Motor neuron (in vitro differentiated cells): ENCODE measurements at regions not wholly inside any gene's neighbourhood (a gene's known extent, or its start where the extent isn't known, plus 50 kb on each side); places are given as distances from the start of the nearest gene placed in this dataset.
"Not testable (repeated sequence)": the region's sequence is repeated elsewhere in the genome, so short reads cannot be mapped to it uniquely, and the experiment has no call there.

Experiments
- ATAC-seq, 8 experiments: fragments of 200-7000 bp; cut with Tn5 transposase; replicated peaks in 6 of 8; 2 replicates each; pipeline ENCODE4 v1.8.0; 2021; ENCODE audit warnings: mild to moderate bottlenecking in 8 of 8, moderate library complexity in 8 of 8
- H3K27ac ChIP-seq, 2 donors: fragments of 250-450 bp; sonication (Bioruptor Pico); 2 replicates each; pipeline ENCODE4 v1.9.0; 2021; ENCODE audit warnings: antibody characterized with exemption in 2 of 2, mild to moderate bottlenecking in 2 of 2, moderate library complexity in 1 of 2
- H3K4me1 ChIP-seq, 2 donors: fragments of 250-450 bp; sonication (Bioruptor Pico); replicated peaks in 1 of 2; 2 replicates each; pipeline ENCODE4 v1.6.1; 2021; ENCODE audit warnings: antibody characterized with exemption in 2 of 2, mild to moderate bottlenecking in 2 of 2, moderate library complexity in 1 of 2
- H3K4me3 ChIP-seq, 5 donors: fragments of 250-450 bp; sonication (Bioruptor Pico); 2 replicates each; pipeline ENCODE4 v1.9.0; 2021; ENCODE audit warnings: antibody characterized with exemption in 5 of 5, mild to moderate bottlenecking in 5 of 5, moderate library complexity in 4 of 5
- WGBS, 10 experiments: fragments of 450-650 bp; shearing (Covaris generic); methylation state at CpG; one replicate each; pipeline ENCODE4 v1.0.0; 2022; 5-methylcytosine and 5-hydroxymethylcytosine counted together
- in situ Hi-C, 9 experiments: fragments of 400-800 bp; cut with MboI; loops; one replicate each; pipeline ENCODE4 v1.15.0; 2021; ENCODE audit warnings: low sequenced_read_pairs in 9 of 9, low pct_unique_long_range_greater_than_20kb in 2 of 9; ENCODE audit not compliant: unreplicated experiment in 9 of 9

- no peak overlapping the region for H3K4me3 ChIP-seq
- peaks cover 0 to 4% of the 10 kb centered on the region in 2 donors for H3K4me1 ChIP-seq
- in situ Hi-C loops: no loop called here
- peak in 3 of 8 experiments; percentile 85 to 94 (median 86) for ATAC-seq
- WGBS, 10 experiments: 0 to 34% (median 4%) methylated on average over 1 to 3 of the region's 3 CpGs
- no peak overlapping the region for H3K27ac ChIP-seq
Measured at GRCh38 chr12:108442067-108442466, 73.0 kb upstream of the FICD start.

GRCh38 chr12:108441549-108441948 lies 73.5 kb upstream of the FICD start:
- peak in 1 of 8 experiments; percentile 11 for ATAC-seq
- peaks cover 0 to 4% of the 10 kb centered on the region in 2 donors for H3K4me1 ChIP-seq
- in situ Hi-C loops: no loop called here
- no peak overlapping the region for H3K4me3 ChIP-seq
- WGBS, 10 experiments: 20 to 100% (median 50%) methylated on average over 1 to 3 of the region's 4 CpGs; no CpG with 5 or more reads in 4 of the 10 experiments
- no peak overlapping the region for H3K27ac ChIP-seq

GRCh38 chr12:108440736-108441135 lies 74.3 kb upstream of the FICD start:
- Histone ChIP-seq H3K27ac (no peak overlapping the region), H3K4me1 (peaks cover 0 to 4% of the 10 kb centered on the region in 2 donors), H3K4me3 (no peak overlapping the region)
- in situ Hi-C loops: no loop called here
- ATAC-seq: no peak
- WGBS, 10 experiments: 60 to 100% (median 94%) methylated on average over 1 to 2 of the region's 2 CpGs; no CpG with 5 or more reads in 7 of the 10 experiments

- Histone ChIP-seq H3K4me1 (peaks cover 0 to 4% of the 10 kb centered on the region in 2 donors), H3K27ac (no peak overlapping the region), H3K4me3 (no peak overlapping the region)
- in situ Hi-C loops: no loop called here
- WGBS, 10 experiments: 14 to 100% (median 83%) methylated on average over 1 of the region's 1 CpG; no CpG with 5 or more reads in 5 of the 10 experiments
- no peak for ATAC-seq
Measured at GRCh38 chr12:108438667-108439066, 76.4 kb upstream of the FICD start.

GRCh38 chr12:108432423-108433121 lies 82.5 kb upstream of the FICD start:
- H3K4me1 ChIP-seq: peaks cover 0 to 4% of the 10 kb centered on the region in 2 donors
- H3K4me3 ChIP-seq: no peak overlapping the region
- H3K27ac ChIP-seq: no peak overlapping the region
- in situ Hi-C loops: no loop called here
- ATAC-seq: no peak
- 31 to 96% (median 61%) methylated on average over 3 to 8 of the region's 8 CpGs; no CpG with 5 or more reads in 1 of the 10 experiments for whole genome bisulfite sequencing, 10 experiments

GRCh38 chr12:108430926-108431325 lies 84.2 kb upstream of the FICD start:
- 40 to 100% (median 67%) methylated on average over 1 of the region's 1 CpG; no CpG with 5 or more reads in 7 of the 10 experiments for WGBS, 10 experiments
- no peak overlapping the region for H3K27ac ChIP-seq
- no peak overlapping the region for H3K4me3 ChIP-seq
- no peak for ATAC-seq
- in situ Hi-C loops: no loop called here
- no peaks in the 10 kb centered on the region for H3K4me1 ChIP-seq

GRCh38 chr12:108430245-108430644 lies 84.8 kb upstream of the FICD start:
- Histone ChIP-seq H3K4me3 (no peak overlapping the region), H3K4me1 (no peaks in the 10 kb centered on the region), H3K27ac (no peak overlapping the region)
- 14 to 100% (median 61%) methylated on average over 1 to 5 of the region's 6 CpGs; no CpG with 5 or more reads in 2 of the 10 experiments for whole genome bisulfite sequencing, 10 experiments
- in situ Hi-C loops: no loop called here
- ATAC-seq: peak in 2 of 8 experiments; percentile 54 to 63

- Histone ChIP-seq H3K4me1 (no peaks in the 10 kb centered on the region), H3K4me3 (no peak overlapping the region), H3K27ac (no peak overlapping the region)
- ATAC-seq: no peak
- in situ Hi-C loops: no loop called here
Measured at GRCh38 chr12:108425238-108425795, 86.2 kb upstream of the CMKLR1 start.

GRCh38 chr12:108424816-108425215 lies 85.7 kb upstream of the CMKLR1 start:
- WGBS, 10 experiments: 6 to 100% (median 90%) methylated on average over 1 to 3 of the region's 3 CpGs; no CpG with 5 or more reads in 1 of the 10 experiments
- Histone ChIP-seq H3K4me1 (no peaks in the 10 kb centered on the region), H3K4me3 (no peak overlapping the region), H3K27ac (no peak overlapping the region)
- ATAC-seq: no peak
- in situ Hi-C loops: no loop called here

GRCh38 chr12:108424026-108424425 lies 84.9 kb upstream of the CMKLR1 start:
- Histone ChIP-seq H3K4me1 (no peaks in the 10 kb centered on the region), H3K4me3 (no peak overlapping the region), H3K27ac (no peak overlapping the region)
- no peak for ATAC-seq
- in situ Hi-C loops: no loop called here
- WGBS, 10 experiments: 0 to 100% (median 81%) methylated on average over 1 to 4 of the region's 4 CpGs; no CpG with 5 or more reads in 3 of the 10 experiments

GRCh38 chr12:108423486-108423885 lies 84.4 kb upstream of the CMKLR1 start:
- Histone ChIP-seq H3K4me3 (no peak overlapping the region), H3K4me1 (no peaks in the 10 kb centered on the region), H3K27ac (no peak overlapping the region)
- WGBS, 10 experiments: 0 to 100% (median 50%) methylated on average over 1 to 3 of the region's 4 CpGs; no CpG with 5 or more reads in 4 of the 10 experiments
- in situ Hi-C loops: no loop called here
- ATAC-seq: no peak

- WGBS, 10 experiments: 37 to 100% (median 90%) methylated on average over 1 to 2 of the region's 4 CpGs; no CpG with 5 or more reads in 1 of the 10 experiments
- in situ Hi-C loops, H3K27ac ChIP-seq, H3K4me1 ChIP-seq, H3K4me3 ChIP-seq, ATAC-seq: not testable (repeated sequence)
Measured at GRCh38 chr12:108421082-108421481, 82.0 kb upstream of the CMKLR1 start.

- peak in 4 of 8 experiments; percentile 22 to 49 (median 42) for ATAC-seq
- H3K4me1 ChIP-seq, H3K4me3 ChIP-seq, in situ Hi-C loops, H3K27ac ChIP-seq: not testable (repeated sequence)
- 43 to 100% (median 100%) methylated on average over 1 of the region's 20 CpGs; no CpG with 5 or more reads in 6 of the 10 experiments for WGBS, 10 experiments
Measured at GRCh38 chr12:108420421-108420820, 81.3 kb upstream of the CMKLR1 start.
